Esophagus (tissue), 2 donors: ENCODE measurements at regions not wholly inside any gene's neighbourhood (a gene's known extent, or its start where the extent isn't known, plus 50 kb on each side); places are given as distances from the start of the nearest gene placed in this dataset.

Experiments used
- H3K27ac ChIP-seq, 2 donors: one replicate each; pipeline ENCODE4 v1.5.1; 2013; ENCODE audit warnings: low read depth in 2 of 2, mild to moderate bottlenecking in 2 of 2, inconsistent platforms in 1 of 2, low read length in 1 of 2, moderate library complexity in 1 of 2
- H3K27me3 ChIP-seq, 2 donors: one replicate each; pipeline ENCODE4 v1.6.1; 2013; ENCODE audit warnings: low read length in 2 of 2, control low read depth in 1 of 2, mild to moderate bottlenecking in 1 of 2; ENCODE audit not compliant: insufficient read depth in 2 of 2, control insufficient read depth in 1 of 2
- H3K36me3 ChIP-seq, 2 donors: one replicate each; pipeline ENCODE4 v1.6.1; 2013; ENCODE audit warnings: low read length in 1 of 2; ENCODE audit not compliant: control insufficient read depth in 2 of 2, insufficient read depth in 2 of 2
- H3K4me1 ChIP-seq, 2 donors: one replicate each; pipeline ENCODE4 v1.6.1; 2013; ENCODE audit warnings: low read length in 1 of 2; ENCODE audit not compliant: control insufficient read depth in 2 of 2, insufficient read depth in 2 of 2
- H3K4me3 ChIP-seq, 2 donors: one replicate each; pipeline ENCODE4 v1.5.1; 2013; ENCODE audit warnings: low read length in 2 of 2, mild to moderate bottlenecking in 2 of 2, low read depth in 1 of 2, moderate library complexity in 1 of 2
- H3K9me3 ChIP-seq, 2 donors: one replicate each; pipeline ENCODE4 v1.6.1; 2013; ENCODE audit warnings: mild to moderate bottlenecking in 2 of 2, low read depth in 1 of 2, low read length in 1 of 2, moderate library complexity in 1 of 2; ENCODE audit not compliant: control insufficient read depth in 2 of 2, insufficient read depth in 1 of 2
- WGBS, 2 donors: extraction: QIAGEN DNeasy Blood & Tissue Kit; methylation state at CpG; one replicate each; pipeline ENCODE4 v1.1.7; 2013; 5-methylcytosine and 5-hydroxymethylcytosine counted together
- donor health status: healthy with polysubstance abuse.
- donor health status: Bipolar disorder and iron deficiency.

- Histone ChIP-seq H3K27ac (no peak overlapping the region), H3K27me3 (no peaks in the 10 kb centered on the region), H3K9me3 (peaks cover 2 to 3% of the 10 kb centered on the region in 2 donors), H3K4me3 (no peak overlapping the region), H3K4me1 (no peaks in the 10 kb centered on the region), H3K36me3 (no peaks in the 10 kb centered on the region)
- WGBS, 2 donors, result 77% methylated on average over 1 of the region's 1 CpG
Observed at GRCh38 chr6:164561656-164562055, 747.7 kb downstream of the C6orf118 start.

DNA sequence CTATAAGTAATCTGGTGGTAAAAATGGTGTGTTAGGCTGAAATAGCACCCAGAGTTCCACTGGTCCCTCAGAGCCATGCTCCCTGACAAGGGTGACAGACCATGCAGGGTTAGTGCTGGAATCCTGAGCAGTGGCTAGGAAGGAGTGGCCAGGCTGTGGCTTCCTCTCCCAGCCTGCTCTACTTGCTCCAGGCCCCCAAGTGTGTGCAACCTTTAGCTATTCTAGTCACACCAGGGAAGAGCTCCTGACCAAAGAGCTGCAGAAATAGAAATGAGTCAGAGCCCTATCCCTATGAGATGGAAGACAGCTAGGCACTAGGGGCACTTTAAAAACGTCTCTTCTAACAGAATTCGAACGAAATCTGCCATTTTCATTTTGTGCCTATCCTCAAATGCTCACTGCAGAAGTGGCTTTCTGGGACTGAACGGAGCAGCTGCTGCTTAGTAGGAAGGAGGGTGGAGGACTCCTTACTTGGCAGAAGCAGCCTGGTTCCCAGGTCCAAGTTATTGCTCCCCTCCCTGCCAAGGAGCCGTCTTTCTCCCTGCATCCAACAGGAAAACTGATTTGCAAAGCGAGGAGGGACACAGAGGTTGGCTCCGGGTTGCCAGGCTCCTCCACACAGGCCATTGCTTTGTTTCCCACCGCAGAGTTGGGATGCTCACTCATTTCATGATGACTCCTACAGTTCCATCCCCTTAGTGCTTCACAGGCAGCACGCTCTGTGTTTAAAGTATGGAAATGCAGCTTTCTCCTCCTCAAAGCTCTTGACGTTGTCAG is 754.5 kb downstream of the C6orf118 start:
- Histone ChIP-seq H3K4me1 (no peaks in the 10 kb centered on the region), H3K4me3 (no peak overlapping the region)
- 74 to 75% methylated on average over 10 of the region's 10 CpGs for WGBS, 2 donors

DNA sequence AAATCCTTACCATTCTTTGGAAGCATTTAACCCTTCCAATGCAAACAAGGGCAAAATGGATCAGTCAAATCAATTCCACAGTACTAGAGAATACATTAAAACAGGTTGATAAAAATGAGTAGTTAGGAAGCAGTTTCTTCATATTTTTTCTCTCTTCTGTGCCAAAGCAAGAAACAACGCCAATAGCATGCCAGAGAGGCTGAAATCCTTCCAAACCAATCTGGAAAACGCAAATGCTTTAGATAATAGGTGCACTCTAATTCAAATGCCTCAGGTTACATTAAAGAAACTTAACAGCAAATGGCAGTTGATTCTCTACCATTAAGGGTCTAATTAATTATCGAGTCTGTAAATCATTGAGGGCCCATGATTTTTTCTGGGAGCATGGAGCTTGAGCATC is 755.2 kb downstream of the C6orf118 start:
- H3K27me3 ChIP-seq, result no peaks in the 10 kb centered on the region
- H3K4me1 ChIP-seq, result no peaks in the 10 kb centered on the region
- H3K4me3 ChIP-seq, result no peak overlapping the region
- peaks cover 0 to 3% of the 10 kb centered on the region in 2 donors for H3K9me3 ChIP-seq
- no peaks in the 10 kb centered on the region for H3K36me3 ChIP-seq
- 60 to 66% methylated on average over 3 of the region's 3 CpGs for WGBS, 2 donors
- H3K27ac ChIP-seq, result no peak overlapping the region

More for the DNA sequence above, 754.5 kb downstream of the C6orf118 start:
- H3K36me3 ChIP-seq, result no peaks in the 10 kb centered on the region
- no peak overlapping the region for H3K27ac ChIP-seq
- peaks cover 0 to 3% of the 10 kb centered on the region in 2 donors for H3K9me3 ChIP-seq
- H3K27me3 ChIP-seq, result no peaks in the 10 kb centered on the region

DNA sequence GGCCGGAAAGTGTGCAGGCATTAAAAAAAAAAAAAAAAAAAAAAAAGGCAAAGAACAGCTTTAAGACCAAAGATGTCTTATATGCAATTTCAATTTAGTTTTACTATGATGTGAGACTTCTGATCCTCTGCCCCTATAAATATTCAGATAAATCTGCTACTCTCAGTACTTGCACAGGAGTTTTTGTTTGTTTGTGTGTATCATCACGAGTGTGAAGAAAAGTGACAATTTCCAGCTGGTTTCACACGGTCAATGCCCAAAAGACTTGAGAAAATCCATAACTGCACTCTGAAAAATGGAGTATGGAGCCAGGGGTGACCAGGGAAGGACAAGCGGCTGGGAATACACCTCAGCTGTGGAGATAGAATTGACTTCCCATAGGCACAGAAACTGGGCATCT is 757.7 kb downstream of the C6orf118 start:
- peaks cover 0 to 3% of the 10 kb centered on the region in 2 donors for H3K9me3 ChIP-seq
- H3K36me3 ChIP-seq, result no peaks in the 10 kb centered on the region
- WGBS, 2 donors, result 66 to 71% methylated on average over 4 of the region's 4 CpGs
- no peaks in the 10 kb centered on the region for H3K27me3 ChIP-seq
- H3K4me1 ChIP-seq, result no peaks in the 10 kb centered on the region
- H3K4me3 ChIP-seq, result no peak overlapping the region
- no peak overlapping the region for H3K27ac ChIP-seq

DNA sequence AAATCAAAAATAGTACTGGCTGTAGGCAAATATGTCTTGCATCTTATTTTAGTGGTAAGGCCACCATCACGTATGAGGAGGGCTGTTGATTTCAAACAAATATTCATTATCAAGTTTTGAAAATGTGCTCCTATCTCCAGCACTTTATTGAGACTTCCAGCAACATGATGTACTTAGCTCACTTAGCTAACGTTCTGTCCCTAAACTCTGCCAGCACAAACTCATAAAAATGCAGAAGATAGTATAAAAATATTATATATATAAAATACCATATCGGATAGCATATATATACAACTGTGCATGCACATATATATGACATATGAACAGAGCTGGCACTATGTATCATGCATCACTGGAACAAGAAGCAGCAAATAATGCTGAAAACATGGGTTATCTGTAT is 762.3 kb downstream of the C6orf118 start:
- Histone ChIP-seq H3K27me3 (no peaks in the 10 kb centered on the region), H3K36me3 (no peaks in the 10 kb centered on the region), H3K4me3 (no peak overlapping the region), H3K4me1 (no peaks in the 10 kb centered on the region), H3K9me3 (no peaks in the 10 kb centered on the region), H3K27ac (no peak overlapping the region)
- 74 to 81% methylated on average over 3 of the region's 3 CpGs for WGBS, 2 donors

DNA sequence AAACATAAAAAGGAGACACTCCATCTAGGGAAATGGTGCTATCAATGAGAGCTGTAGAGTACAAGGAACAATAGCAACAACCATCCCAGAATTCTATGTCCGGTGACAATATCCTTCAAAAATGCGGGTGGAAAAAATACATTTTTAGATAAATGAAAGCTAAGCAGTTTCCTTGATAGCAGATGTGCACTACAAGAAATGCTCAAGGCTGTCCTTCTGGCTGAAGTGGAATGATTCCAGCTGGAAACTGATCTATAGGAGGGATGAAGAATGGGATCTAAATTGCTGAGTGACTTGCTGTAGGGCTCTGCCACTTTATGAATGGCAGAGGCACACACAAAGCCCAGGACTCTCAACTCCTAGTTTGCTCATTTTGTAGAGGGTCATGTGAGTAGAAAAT is 763.1 kb downstream of the C6orf118 start:
- Histone ChIP-seq H3K4me1 (no peaks in the 10 kb centered on the region), H3K36me3 (no peaks in the 10 kb centered on the region), H3K27me3 (no peaks in the 10 kb centered on the region), H3K4me3 (no peak overlapping the region), H3K27ac (no peak overlapping the region), H3K9me3 (no peaks in the 10 kb centered on the region)
- 86 to 93% methylated on average over 2 of the region's 2 CpGs for whole genome bisulfite sequencing, 2 donors

DNA sequence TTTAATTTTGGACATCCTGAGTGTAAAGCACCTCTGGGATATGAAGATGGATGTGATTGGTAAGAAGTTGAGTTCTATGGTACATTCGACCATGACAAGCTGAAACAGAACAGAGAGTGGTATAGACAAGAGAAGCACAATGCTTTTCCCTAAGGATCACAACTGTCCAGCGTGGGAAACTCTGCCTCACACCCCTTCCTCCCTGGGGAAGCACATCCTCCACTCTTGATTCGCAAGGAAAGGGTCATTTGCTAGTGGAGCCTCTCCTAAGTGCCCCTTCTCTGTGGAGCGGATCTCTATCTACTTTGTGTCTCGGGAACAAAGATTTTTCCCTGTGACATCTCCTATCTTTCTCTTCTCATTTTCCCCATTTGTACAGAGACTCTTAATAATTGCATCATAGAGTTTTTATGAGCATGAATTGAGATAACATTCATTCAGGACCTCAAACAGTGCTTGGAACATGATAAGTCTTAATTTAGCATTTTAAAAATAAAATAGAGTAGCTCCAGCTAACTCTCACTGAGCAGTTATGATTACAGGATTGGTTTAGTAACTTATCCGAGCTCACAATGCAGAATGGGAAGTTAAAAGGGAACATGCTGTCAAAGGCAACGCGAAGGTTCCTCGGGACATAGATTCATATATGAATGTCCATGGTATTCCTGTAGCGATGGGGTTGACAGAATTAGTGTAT is 775.2 kb downstream of the C6orf118 start:
- Histone ChIP-seq H3K9me3 (no peaks in the 10 kb centered on the region), H3K4me1 (no peaks in the 10 kb centered on the region), H3K27ac (no peak overlapping the region), H3K36me3 (no peaks in the 10 kb centered on the region), H3K27me3 (no peaks in the 10 kb centered on the region), H3K4me3 (no peak overlapping the region)
- WGBS, 2 donors, result 82 to 83% methylated on average over 10 of the region's 10 CpGs

DNA sequence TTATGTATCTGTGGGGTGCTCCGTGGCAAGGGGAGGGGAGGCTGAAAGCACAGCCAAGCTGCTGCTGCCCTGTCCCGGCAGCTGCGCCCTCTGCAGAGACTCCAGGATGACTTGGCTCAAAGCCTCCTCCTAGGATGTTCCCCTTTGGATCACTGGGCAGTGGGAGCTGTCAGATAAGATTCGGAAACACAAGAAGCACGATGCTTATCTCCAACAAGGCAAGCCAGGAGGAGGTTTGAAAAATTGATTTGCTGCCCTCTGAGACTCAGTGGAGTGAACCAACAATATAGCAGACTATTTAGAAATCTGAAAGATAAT is 776.4 kb downstream of the C6orf118 start:
- Histone ChIP-seq H3K36me3 (no peaks in the 10 kb centered on the region), H3K4me1 (no peaks in the 10 kb centered on the region), H3K27ac (no peak overlapping the region), H3K27me3 (no peaks in the 10 kb centered on the region), H3K9me3 (no peaks in the 10 kb centered on the region), H3K4me3 (no peak overlapping the region)
- WGBS, 2 donors, result 39 to 40% methylated on average over 5 of the region's 5 CpGs

GRCh38 chr6:164532198-164533044 is 777.0 kb downstream of the C6orf118 start:
- WGBS, 2 donors, result 64 to 66% methylated on average over 9 of the region's 9 CpGs
- no peaks in the 10 kb centered on the region for H3K9me3 ChIP-seq
- H3K4me3 ChIP-seq, result no peak overlapping the region

More at GRCh38 chr6:164532198-164533044, 777.0 kb downstream of the C6orf118 start:
- H3K4me1 ChIP-seq, result no peaks in the 10 kb centered on the region
- no peak overlapping the region for H3K27ac ChIP-seq
- H3K27me3 ChIP-seq, result no peaks in the 10 kb centered on the region
- no peaks in the 10 kb centered on the region for H3K36me3 ChIP-seq
